ENCODE measurements at regions not wholly inside any gene's neighbourhood (a gene's known extent, or its start where the extent isn't known, plus 50 kb on each side); places are given as distances from the start of the nearest gene placed in this dataset.
A peak's percentile ranks its signal among the peaks of the same experiment; 100 is the strongest.
"Not testable (repeated sequence)": the region's sequence is repeated elsewhere in the genome, so short reads cannot be mapped to it uniquely, and the experiment has no call there.

- no peak for DNase-seq (ENCODE audit: low spot score)
Observed at GRCh38 chr13:103894626-103895025, 828.4 kb upstream of the SLC10A2 start.

- no peak for DNase-seq (ENCODE audit: low spot score)
Observed at GRCh38 chr13:103884101-103884723, 818.0 kb upstream of the SLC10A2 start.

GRCh38 chr13:103883698-103884097, 817.5 kb upstream of the SLC10A2 start:
- no peak for DNase-seq (ENCODE audit: low spot score)

- DNase-seq (ENCODE audit: low spot score) = peak; percentile 80
Observed at GRCh38 chr13:103883164-103883563, 816.9 kb upstream of the SLC10A2 start.

GRCh38 chr13:103880146-103880545, 813.9 kb upstream of the SLC10A2 start:
- DNase-seq (ENCODE audit: low spot score) = not testable (repeated sequence)

GRCh38 chr13:103878891-103879605, 812.8 kb upstream of the SLC10A2 start:
- no peak for DNase-seq (ENCODE audit: low spot score)

- DNase-seq (ENCODE audit: low spot score) = peak; percentile 2
Observed at GRCh38 chr13:103876571-103876970, 810.4 kb upstream of the SLC10A2 start.

GRCh38 chr13:103873725-103874124, 807.5 kb upstream of the SLC10A2 start:
- no peak for DNase-seq (ENCODE audit: low spot score)

- no peak for DNase-seq (ENCODE audit: low spot score)
Observed at GRCh38 chr13:103866048-103866447, 799.8 kb upstream of the SLC10A2 start.

- no peak for DNase-seq (ENCODE audit: low spot score)
Observed at GRCh38 chr13:103862525-103862924, 796.3 kb upstream of the SLC10A2 start.

- DNase-seq (ENCODE audit: low spot score) = no peak
Observed at GRCh38 chr13:103859952-103860351, 793.7 kb upstream of the SLC10A2 start.

GRCh38 chr13:103852036-103852435, 785.8 kb upstream of the SLC10A2 start:
- no peak for DNase-seq (ENCODE audit: low spot score)

- no peak for DNase-seq (ENCODE audit: low spot score)
Observed at GRCh38 chr13:103844471-103844870, 778.3 kb upstream of the SLC10A2 start.

GRCh38 chr13:103839460-103839859, 773.2 kb upstream of the SLC10A2 start:
- DNase-seq (ENCODE audit: low spot score) = no peak

GRCh38 chr13:103835052-103835451, 768.8 kb upstream of the SLC10A2 start:
- DNase-seq (ENCODE audit: low spot score) = no peak

- DNase-seq (ENCODE audit: low spot score) = no peak
Observed at GRCh38 chr13:103833294-103833852, 767.2 kb upstream of the SLC10A2 start.

- no peak for DNase-seq (ENCODE audit: low spot score)
Observed at GRCh38 chr13:103815619-103816018, 749.4 kb upstream of the SLC10A2 start.

- DNase-seq (ENCODE audit: low spot score) = no peak
Observed at GRCh38 chr13:103812971-103813370, 746.8 kb upstream of the SLC10A2 start.

- DNase-seq (ENCODE audit: low spot score) = no peak
Observed at GRCh38 chr13:103812558-103812957, 746.3 kb upstream of the SLC10A2 start.

GRCh38 chr13:103810026-103810425, 743.8 kb upstream of the SLC10A2 start:
- no peak for DNase-seq (ENCODE audit: low spot score)

- DNase-seq (ENCODE audit: low spot score) = no peak
Observed at GRCh38 chr13:103805771-103806170, 739.6 kb upstream of the SLC10A2 start.

GRCh38 chr13:103803349-103803748, 737.1 kb upstream of the SLC10A2 start:
- no peak for DNase-seq (ENCODE audit: low spot score)

- DNase-seq (ENCODE audit: low spot score) = no peak
Observed at GRCh38 chr13:103799028-103799427, 732.8 kb upstream of the SLC10A2 start.

Measured in AG08395 (cell line).